HG03108 (cell line): ENCODE measurements at regions not wholly inside any gene's neighbourhood (a gene's known extent, or its start where the extent isn't known, plus 50 kb on each side); places are given as distances from the start of the nearest gene placed in this dataset.
"Not testable (repeated sequence)": the region's sequence is repeated elsewhere in the genome, so short reads cannot be mapped to it uniquely, and the experiment has no call there.

Experiments
- ATAC-seq: cut with Tn5 transposase; IDR thresholded peaks from one replicate; pipeline ENCODE4 v1.9.1; 2021; ENCODE audit warnings: moderate library complexity; ENCODE audit not compliant: unreplicated experiment

DNA sequence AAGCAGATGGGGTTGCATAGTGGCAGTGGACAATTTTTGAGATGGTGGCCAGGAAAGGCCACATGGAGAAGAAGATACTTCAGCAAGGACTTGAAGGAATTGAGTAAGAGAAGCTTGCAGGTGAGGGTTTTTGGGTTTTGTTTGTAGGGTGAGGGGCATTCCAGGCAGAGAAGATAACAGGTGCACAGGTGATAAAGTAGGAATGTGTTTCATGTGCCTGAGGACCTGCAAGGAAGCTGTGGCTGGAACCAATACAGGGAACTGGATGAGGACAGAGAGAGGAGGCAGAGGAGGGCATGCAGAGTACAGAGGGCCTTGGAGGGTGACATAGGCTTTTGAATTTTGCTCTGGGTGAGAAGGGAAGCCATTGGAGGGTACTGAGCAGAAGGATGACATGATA, 314.5 kb downstream of the KLF12 start:
- no peak for ATAC-seq

DNA sequence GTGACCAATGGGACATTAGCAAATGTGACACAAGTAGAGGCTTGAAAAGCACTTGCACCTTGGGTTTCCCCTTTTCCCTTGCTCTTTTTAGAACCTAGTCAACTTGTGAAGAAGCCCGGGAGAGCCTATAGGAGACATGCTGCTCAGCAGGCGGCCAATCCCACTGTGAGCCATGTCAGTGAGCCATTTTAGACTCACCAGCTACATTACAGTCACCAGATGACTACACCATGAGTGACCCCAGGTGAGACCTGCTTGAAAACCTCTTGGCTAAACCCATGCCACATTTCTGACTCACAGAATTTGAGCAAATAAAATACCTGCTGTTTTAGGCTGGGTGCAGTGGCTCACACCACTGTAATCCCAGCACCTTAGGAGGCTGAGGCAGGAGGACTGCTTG, 317.5 kb downstream of the KLF12 start:
- ATAC-seq, result no peak

DNA sequence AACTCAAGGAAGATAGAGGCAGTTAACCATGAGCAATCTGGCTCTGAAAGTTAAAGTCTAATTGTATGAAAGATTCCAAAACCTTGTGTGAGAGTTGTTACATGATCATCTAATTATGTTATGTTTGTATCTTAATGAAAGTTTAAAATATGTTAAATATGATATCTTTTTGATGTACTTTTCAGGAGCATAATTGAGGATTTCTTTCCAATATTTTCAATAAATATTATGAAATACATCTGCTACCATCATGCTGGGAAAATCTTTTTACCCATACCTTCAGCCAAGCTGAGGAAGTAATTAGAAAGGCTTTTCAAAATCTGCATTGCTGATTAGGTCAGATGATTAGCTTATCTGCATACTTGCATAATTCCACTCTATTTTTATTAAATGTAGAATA, 318.4 kb downstream of the KLF12 start:
- no peak for ATAC-seq

DNA sequence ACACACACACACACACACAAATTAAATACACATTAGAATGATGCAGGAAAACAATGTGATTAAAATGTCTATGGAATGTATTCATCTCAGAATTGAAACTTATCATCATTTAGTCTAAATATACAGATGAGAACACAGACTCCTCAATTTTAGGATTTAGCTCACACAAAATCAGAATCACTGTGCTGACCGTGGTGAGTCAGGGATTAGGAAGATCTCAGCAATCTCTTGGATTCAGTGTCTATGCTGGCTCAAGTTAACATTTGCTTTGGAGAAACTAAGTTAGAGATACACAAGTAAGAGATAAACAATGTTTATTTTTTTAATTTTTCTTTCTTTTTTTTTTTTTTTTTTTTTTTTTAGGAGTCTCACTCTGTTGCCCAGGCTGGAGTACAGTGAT, 323.6 kb downstream of the KLF12 start:
- ATAC-seq, result no peak

DNA sequence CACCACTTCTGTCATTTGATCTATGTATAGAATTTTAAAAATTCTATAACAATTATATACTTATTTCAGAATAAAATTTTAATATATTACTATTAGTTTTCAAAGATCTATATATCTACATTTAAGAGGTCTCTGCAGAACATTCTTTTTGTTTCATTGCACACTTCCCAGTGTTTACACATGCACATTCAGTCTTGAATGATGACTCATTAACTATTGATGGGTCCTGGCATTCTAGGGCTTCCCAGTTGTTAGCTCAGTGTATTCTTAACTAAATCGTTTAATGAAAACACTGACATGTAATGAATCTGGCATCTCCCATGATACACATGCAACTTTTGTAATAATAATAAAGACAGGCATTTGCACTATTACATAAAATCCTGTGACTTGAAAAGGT, 324.6 kb downstream of the KLF12 start:
- ATAC-seq, result no peak

DNA sequence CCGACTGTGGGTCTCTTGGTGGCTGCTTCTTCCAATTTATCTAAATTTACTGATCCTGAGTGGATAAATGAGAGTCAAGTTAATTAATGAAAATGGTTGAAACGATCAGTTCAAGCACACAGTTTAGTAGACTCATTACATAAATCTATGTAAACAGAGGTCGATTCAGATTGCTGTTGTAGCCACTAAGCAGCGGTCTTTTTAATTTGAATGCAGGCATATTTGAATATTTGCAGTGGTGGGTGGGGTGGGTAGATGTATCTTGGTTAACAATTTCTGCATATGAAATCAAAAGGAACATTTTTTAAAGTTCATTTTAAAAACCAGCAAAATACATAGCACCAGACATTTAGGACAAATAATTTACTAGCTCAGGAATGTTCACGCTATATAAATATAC, 325.9 kb downstream of the KLF12 start:
- ATAC-seq, result no peak

DNA sequence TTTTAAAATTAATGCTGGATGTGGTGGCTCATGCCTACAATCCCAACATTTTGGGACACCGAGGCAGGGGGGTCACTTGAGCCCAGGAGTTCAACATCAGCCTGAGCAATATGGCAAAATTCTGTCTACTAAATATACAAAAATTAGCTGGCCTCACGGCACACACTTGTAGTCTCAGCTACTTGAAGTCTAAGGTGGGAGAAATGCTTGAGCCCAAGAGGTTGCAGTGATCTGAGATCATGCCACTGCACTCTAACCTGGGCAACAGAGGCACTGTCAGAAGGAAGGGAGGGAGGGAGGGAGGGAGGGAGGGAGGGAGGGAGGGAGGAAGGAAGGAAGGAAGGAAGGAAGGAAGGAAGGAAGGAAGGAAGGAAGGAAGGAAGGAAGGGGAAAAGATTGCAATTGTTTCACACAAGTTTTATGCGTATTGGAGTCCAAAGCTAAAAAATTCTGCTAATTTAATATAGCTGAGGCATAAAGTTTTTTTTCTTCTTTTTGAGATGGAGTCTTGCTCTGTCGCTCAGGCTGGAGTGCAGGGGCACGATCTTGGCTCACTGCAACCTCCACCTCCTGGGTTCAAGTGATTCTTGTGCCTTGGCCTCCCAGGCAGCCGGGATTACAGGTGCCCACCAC, 328.8 kb downstream of the KLF12 start:
- ATAC-seq, result not testable (repeated sequence)

DNA sequence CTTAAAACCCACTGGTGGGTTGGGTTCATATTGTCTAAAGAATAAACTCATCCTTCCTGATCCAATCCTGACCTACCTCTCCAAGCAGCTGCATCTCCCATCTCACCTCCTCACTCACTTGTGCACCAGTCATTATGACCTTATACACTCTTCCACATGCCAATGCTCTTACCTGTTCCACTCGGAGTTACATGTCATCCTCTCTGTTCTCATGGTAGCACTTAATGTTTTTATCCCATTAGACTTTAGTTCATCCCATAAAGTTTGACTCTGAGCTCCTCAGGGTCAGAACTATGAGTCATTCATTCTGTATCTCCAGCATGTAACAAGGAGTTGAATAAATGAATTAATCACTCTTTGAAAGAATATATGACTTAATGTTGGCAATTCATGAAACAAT, 330.2 kb downstream of the KLF12 start:
- no peak for ATAC-seq

DNA sequence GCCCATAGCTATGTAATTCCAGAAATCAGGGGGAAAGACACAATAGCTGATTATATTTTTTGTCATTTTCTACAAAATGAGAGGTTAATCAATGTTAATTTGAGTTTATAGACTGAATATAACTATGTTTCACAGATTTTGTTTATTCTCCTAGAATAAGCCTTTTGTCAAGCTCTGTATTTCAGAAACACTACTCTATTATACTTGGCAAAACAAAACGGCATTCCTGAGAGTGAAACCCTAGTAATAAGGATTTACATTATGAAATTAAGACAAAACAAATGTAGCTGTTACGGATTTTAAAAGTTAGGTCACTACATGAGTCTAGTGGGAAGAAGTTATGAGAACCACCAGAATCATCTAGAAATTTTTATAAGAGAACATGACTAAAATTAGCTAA, 334.2 kb downstream of the KLF12 start:
- ATAC-seq, result no peak

DNA sequence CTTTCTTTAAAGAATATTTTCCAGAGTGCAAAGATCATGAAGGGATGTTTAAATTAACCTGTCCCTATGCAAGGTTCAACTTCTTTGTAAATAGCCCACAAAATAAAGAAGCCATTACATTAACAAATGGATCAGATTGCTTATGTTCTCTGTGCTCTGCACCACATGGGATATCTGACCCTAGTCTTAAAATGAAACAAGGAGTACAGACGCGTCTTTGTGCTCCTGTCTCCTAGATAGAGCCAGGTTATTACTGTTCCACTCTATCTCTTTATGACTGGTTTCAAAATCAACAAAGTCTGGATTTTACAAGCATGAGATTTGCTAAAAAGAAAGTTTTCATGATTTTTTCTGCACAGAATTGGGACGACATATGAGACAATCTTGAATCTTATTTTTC, 339.4 kb downstream of the KLF12 start:
- no peak for ATAC-seq

DNA sequence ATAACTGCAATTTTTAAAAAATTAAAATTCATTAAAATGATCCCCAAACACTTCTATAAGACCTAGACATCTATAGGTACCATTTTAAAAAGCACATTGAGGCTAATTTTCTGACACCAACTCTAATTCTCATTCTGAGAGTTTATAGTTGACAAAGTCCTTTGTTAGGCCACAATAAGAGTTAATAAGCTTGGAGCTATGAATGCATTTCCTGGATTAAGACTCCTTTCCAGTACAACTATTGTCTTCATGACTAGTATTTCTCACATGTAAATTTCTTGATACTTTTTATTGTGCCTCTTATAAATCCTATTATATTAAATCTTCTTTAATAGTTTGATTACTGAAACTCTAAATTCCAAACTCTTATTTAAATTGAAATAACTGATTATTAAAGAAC, 340.8 kb downstream of the KLF12 start:
- ATAC-seq, result no peak

DNA sequence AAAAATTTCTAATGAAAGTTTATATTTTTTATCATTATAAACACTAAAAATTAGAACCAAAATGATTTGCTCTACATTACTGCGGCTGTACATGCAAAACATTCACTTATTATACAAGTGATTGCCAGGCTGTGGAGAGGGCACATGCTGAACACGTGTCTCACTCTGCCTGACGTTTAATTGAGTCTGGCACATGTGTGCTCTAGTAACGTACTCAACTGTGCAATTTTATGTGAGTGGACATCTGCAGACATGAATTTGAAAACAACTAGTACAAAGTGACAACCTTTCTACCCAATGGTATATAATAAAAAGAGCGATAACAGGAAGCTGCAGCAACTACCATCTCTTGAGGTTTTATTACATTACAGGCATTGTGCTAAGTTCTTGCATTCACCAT, 341.4 kb downstream of the KLF12 start:
- no peak for ATAC-seq

DNA sequence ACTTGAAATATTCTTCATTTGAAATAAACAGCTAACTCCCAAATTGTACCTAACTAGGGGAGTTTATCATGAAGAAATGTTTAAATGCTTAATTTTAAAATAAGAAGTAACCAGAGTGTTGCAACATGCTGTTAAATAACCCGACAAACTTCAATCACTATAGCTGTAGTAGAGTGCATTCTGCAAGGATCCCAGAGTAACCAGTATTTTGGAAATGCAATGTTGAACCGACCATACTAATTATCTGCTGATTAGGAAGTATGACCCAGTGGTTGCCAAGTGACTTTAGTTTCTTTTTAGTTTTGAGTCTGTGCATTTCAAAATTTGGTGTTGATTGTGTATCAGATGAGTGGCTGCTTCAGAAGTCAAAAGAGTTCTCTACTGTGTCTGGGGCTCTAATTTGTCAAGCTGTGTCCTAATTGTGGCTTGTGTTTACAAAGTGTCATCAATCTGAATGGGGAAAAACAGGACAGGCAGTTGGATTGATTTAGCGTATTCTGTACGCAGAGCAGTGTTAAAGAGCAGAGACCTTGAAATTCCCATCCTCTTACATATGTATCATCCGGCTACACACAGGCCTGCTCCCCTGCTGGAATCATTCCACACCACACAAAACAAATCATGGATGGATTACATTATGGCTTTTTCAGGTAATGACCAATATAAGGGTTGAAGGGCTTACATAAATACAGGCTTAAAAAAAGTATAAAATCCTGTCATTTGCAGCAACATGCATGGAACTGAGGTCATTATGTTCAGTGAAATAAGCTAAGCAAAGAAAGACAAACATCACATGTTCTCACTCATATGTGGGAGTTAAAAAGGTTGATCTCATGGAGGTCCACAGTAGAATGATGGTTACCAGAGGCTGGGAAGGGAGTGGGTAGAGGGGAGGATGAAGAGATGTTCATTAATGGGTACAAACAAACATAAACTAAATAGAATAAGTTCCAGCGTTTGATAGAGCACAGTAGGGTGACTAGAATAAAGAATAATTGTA, 351.5 kb downstream of the KLF12 start:
- no peak for ATAC-seq

DNA sequence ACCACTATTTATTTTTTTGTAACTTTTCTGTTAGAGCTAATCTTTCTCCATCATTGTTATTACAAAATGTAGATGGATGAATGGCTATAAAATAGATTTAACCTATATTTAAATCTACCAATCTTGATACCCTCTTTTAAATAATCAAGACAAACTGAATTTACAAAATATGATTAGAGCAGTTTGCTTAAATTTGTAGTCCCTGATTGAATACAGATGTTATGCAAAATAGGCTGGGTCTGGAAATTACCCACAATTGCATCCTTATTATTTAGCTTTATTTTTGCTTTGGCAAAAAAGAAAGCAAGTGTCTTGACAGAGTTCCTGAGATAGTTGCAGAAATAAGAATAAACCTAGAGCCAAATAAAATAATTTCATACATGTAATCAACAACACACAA, 352.8 kb downstream of the KLF12 start:
- ATAC-seq, result no peak

DNA sequence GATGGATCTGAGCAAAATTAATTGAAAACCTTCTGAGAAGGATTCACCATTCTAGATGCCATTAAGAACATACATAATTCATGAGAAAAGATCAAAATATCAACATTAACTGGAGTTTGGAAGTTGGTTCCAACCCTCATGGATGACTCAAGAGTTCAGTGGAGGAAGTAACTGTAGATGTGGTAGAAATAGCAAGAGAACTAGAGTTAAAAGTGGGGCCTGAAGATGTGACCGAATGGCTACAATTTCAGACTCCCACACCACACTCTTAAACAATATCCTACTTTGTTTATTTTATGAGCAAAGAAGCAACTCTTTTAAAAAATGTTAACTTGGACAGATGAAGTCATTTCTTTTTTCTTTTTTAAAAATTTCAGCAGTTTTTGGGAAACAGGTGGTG, 354.3 kb downstream of the KLF12 start:
- ATAC-seq, result no peak

DNA sequence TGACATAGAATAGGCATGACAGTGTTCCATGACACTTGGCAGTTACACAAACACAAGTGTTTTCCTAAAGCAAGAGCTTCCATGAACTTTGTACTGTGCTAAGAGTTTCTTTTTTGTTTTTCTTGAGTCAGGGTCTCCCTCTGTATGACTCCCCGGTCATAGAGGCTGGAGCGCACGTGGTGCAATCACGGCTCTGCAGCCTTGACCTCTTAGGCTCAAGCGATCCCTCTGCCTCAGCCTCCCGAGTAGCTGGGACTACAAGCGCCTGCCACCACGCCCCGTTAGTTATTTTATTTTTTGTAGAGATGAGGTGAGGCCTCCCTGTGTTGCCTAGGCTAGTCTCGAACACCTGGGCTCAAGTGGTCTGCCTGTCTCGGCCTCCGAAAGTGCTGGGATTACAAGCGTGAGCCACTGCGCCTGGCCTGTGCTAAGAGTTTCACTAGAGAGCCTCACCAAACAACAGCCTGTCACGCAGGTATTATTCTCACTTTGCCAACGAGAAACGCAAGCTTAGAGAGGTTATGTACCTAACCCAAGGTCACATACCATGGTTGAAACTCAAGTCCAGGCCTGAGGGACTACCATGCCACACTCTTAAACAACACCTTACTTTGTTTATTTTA, 355.9 kb downstream of the KLF12 start:
- no peak for ATAC-seq

DNA sequence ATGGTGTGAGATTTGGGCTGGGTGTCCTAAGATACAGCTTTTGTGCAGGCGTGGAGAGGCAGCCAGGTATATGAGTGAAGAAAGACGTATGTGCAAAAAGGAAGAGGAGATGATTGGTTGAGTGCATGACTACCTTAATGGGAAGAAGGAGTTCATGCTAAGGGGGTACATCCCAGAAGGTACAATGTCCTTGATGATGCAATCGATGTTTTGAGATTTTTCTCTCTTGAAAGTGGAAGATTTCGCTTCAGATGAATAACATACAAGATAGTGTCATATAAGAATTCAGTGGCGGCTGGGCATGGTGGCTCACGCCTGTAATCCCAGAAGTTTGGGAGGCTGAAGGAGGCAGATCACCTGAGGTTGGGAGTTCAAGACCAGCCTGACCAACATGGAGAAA, 357.1 kb downstream of the KLF12 start:
- ATAC-seq, result no peak

DNA sequence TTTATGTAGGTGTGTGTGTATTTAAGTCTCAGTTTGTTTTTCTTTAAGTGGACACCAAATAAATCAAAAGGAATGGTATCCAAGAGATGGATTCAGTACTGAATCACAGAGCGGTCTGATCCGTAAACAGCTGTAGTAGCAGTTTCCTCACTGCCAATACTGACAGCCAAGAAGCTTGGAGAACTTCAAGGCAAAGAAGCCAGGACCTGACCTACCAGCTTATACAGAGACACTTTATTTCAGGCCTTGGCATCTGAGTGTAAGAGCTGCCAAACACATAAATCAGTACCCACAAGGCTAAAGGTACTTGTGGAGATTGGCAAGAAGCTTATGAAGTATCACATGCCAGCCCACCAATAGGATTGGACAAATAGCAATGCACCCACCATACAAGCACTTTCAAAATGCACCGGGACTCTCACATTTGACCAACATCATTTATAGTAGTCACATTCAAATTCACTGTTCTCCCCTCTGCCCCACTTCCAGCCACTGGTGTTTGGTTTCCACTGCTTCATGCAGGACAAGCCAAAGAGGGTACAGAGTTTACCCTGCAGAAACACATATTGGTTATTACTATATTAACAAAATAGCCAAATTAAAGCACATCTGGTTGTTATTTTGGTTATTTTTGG, 357.9 kb downstream of the KLF12 start:
- ATAC-seq, result no peak

DNA sequence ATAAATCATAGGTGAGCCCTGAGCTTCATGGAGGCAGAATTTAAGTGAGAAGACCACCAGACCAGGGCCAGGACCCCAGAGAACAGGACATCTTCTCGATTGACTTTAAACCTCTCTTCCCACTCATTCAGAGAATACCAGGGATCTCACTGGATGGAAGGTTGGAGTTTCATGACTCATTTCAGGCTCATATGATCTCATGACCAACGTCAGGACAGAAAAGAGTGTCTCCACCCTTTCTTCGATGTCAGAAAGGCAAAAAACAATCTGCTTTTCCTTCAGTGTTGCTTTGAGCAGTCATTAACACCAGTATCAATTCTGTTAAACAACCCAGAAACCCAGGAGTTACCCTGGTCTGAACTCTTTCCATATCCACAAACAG, 361.0 kb downstream of the KLF12 start:
- ATAC-seq, result no peak

DNA sequence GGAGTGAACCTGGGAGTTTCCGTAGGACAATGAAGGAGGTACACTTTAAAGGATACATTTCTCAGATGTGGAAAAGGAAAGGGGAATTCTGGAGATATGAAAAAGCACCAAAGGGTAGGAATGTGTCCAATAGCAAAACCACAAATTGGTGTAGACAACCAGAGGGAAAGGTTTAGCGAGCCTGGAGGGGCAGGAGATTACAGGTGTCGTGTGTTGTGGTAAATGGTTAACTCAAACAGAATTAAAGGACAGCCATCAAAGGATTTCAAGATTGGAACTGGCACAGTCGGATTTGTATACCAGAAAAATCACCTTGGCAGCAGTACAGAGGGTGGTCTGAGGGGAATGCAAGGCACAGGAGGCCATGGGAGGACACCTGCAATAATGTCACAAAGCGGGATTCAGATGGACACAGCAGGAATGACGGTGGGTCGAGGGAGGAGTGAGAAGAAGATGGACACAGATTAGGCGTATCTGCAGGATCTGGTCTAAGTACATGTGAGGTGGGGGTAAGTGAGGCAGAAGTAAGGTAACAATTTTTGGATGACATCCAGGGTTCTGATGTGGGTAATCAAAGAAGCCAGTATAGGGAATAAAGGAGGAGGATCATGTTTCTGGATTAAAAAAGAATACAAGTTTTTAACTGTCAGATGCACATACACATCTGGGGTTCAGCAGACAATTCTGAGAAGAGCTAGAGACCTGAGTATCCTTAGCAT, 361.6 kb downstream of the KLF12 start:
- no peak for ATAC-seq

DNA sequence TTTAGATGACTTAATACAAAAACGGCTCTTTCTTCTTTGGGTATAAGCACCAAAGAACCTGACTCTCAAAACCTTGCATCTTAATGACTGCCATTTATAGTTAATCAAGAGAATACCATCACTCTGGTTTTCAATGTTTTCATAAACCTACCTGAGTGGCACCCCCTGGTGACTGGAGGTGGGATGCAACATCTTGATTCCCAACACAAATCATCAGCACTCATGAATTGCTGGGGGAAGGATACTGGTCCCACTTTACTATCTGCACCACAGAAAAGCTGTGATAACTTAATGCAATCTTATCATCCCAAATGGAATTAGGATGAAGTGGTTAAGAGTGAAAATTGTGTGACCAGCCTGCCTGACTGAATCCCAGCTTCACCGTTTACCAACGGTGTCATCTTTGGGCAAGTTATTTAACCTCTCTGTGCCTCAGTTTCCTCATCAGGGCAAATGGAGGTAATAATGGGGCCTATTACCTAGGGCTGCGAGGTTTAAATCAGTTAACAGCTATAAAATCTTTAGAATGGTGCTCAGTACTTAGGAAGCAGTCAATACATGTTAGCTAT, 366.4 kb downstream of the KLF12 start:
- ATAC-seq, result no peak
